ENCODE measurements at regions not wholly inside any gene's neighbourhood (a gene's known extent, or its start where the extent isn't known, plus 50 kb on each side); places are given as distances from the start of the nearest gene placed in this dataset.

GRCh38 chrX:137387646-137388045 is 178.3 kb upstream of the ZIC3 start:
- DNase-seq = no peak

DNA sequence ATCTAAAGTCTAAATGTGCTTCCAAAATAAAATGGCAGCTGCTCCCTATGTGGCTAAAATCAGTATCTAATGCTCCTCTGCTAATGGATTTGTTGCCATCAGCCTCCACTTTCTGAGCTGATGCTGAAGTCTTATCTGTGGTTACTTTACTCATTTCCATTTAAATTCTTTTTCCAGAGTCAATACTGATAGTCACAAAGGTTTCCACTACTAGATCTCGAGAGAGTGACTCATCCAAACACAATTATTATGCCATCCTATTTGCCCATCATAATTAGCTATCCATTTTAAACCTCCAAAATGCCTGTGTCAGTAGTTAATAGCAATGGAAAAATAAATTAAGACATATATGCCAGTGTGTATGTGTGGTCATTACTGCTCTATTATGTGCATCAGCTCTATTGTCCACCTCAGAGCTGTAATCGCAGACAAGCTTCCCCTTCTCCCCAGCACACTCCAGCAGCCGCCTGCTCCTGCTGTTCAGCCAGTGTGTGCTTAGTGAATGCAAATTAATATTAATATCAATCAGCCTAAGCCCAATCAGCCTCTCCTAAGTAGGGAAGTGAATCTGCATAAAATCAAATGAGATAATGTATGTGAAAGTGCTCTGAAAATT is 199.8 kb upstream of the ZIC3 start:
- no peak for DNase-seq

GRCh38 chrX:137363559-137363958 is 202.4 kb upstream of the ZIC3 start:
- no peak for DNase-seq

GRCh38 chrX:137362583-137362982 is 203.3 kb upstream of the ZIC3 start:
- no peak for DNase-seq

DNA sequence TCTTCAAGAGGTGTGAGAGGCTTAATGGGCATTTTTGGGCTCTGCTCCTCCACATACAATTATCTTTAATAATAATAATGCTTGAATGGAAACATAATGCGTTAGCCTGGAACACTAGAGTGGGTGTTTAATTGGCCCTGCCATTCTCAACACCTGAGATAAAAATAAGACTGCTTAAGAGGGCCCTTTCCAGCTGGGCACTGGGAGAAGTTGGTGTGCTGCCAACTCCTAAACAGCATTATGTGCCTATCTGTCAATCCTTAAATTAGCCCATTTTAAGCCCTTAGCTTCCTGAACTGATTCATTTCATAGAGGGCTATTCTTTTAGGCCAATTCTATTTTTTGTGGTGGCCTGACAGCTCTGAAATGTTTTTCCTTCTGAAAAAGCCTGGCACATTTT is 211.1 kb upstream of the ZIC3 start:
- DNase-seq = no peak

GRCh38 chrX:137353404-137353803 is 212.5 kb upstream of the ZIC3 start:
- DNase-seq = no peak

DNA sequence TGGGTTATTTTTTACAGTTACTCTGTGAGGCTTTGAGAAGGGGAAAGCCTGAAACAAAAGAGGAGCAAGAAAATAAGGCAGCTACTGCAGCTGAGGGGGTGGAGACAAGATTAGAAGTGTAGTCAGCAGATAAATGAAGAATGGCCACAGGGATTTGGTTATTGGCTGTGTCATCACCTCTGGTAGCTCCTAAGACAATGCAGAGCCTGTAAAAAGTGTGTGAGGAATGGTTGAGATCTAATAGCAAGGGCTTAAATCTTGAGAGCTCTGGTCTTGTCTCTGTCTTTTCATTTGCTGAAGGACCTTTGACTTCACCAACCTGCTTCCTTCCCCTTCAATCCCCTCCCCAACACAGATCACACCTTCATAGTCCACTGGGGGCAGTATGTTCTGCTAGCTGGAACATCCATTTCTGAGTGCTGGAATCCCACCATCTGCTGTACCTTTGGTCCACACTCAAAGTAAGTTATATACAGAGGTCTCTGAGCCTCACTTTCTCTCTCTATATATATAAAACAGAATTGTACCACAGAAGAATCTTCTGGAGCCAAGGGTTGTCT is 213.7 kb upstream of the ZIC3 start:
- DNase-seq = no peak

GRCh38 chrX:137342969-137343368 is 223.0 kb upstream of the ZIC3 start:
- no peak for DNase-seq

- DNase-seq = no peak
These were observed 252.3 kb upstream of the ZIC3 start for GRCh38 chrX:137313627-137314026.

GRCh38 chrX:137305404-137305803 is 260.5 kb upstream of the ZIC3 start:
- no peak for DNase-seq

GRCh38 chrX:137297167-137297566 is 263.4 kb upstream of the GPR101 start:
- no peak for DNase-seq

DNA sequence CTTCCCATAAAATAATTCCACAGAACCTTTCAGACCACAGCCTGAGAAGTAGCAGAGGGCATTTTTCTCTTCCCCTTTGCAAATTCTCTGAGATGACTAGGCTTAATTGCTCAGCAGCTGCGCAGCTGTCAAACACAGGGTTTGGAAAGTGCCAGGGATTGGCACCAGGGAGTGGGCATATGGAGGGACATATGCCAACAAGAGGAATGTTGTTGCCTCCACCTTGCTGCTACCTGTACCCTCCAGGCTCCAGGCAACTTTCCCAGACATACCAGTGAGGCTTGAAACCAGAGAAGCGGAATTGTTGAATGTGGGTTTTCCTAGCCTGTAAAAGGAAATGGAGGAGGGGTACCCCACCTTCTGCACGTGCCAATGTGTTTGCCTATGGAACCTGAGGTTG is 256.2 kb upstream of the GPR101 start:
- no peak for DNase-seq

- DNase-seq = no peak
These were observed 253.4 kb upstream of the GPR101 start for GRCh38 chrX:137287191-137287590.

DNA sequence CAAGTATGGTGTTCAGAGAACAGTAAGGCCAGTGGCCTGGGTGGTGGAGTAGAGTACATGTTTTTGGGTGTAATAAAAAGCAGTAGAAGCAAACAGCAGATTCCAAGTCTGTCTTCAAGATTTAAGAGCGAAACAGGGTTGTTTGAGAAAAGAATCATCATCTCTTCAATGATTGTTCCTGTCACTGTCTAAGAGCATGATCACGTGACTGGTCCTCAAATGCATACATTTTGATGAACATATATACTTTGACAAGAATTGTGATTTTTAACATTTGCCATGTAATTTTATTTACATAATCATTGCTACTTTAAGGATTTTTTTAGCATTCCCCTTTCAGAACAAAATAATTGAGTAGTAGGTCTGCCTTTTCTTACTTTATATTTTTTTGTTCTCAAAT is 252.6 kb upstream of the GPR101 start:
- no peak for DNase-seq

- no peak for DNase-seq
These were observed 245.0 kb upstream of the GPR101 start for GRCh38 chrX:137278825-137279224.

- DNase-seq = no peak
These were observed 229.6 kb upstream of the GPR101 start for GRCh38 chrX:137263374-137263773.

DNA sequence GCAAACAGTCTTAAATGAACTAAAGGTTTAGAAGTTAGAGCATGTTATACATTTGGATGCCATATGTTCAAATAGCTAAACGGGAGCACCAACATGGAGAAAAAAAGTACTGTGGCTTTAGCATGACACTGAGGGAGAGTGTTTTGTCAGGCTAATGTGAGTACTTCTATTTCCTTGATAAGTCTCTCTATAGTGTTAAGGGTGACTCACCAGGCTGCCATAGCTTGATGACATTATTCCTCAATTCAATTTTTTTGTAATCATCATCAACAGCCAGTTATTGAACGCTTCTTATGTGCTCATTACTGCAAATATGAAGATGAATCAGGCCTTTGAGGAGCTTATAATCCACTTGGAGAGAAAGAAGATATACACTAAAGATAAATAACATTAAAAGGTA is 211.4 kb upstream of the GPR101 start:
- DNase-seq = no peak

DNA sequence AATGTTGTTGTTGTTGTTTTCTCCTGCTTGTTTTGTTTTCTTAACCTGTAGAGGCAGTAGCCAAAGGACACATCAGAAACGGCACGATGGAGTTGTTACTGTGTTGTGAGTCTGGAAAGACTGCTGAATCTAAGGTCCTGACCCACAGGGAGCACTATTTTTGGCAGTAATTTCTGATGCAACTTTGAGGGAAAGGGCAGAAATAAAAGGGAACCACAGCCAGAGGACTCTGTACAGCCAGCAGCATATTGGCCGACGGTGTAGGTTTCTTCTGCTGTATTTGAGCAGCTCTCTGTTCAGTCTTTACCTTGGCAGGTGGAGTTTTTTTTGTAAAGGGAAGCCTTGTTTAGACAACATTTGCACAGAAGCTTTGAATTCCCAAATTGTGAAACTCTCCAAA is 203.0 kb upstream of the GPR101 start:
- no peak for DNase-seq

- DNase-seq = no peak
These were observed 201.0 kb upstream of the GPR101 start for GRCh38 chrX:137234651-137235402.

DNA sequence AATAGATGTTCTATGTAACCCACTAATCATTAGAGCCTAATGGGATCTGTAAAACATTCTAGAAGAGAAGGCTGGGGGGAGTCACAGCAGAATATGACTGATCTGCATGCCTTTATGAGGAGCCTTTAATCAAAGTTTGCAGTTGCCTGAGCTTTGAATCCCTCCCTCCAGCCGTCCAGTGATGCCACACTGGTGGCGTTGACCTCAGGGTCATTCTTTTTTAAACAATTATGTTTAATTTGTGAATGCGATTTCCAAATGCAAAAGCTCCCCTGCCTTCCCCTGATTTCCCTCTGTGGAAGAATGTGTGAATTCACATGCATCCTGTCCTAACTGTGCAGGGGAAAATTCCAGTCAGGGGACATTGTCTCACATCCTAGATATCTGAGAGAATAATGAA is 199.7 kb upstream of the GPR101 start:
- DNase-seq = no peak

DNA sequence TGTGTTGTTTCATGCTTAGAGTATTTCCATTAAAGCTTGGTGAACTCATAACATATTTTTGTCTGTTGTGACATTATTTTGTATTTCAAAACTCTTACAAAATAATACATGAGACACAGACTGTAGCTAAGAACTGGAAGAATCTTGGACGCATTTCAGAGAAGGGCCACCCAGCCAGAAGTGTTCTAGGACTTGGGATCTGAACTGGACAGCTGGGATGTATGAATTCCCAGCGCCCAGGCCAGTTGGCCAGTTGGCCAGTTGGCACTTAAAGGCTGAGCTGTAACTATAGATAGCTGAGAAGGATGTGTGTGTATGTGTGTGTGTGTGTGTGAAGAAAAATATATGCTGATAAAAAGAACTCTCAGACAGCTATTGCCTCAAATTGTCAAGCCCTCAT is 193.4 kb upstream of the GPR101 start:
- DNase-seq = no peak

GRCh38 chrX:137215467-137215866 is 181.7 kb upstream of the GPR101 start:
- no peak for DNase-seq

DNA sequence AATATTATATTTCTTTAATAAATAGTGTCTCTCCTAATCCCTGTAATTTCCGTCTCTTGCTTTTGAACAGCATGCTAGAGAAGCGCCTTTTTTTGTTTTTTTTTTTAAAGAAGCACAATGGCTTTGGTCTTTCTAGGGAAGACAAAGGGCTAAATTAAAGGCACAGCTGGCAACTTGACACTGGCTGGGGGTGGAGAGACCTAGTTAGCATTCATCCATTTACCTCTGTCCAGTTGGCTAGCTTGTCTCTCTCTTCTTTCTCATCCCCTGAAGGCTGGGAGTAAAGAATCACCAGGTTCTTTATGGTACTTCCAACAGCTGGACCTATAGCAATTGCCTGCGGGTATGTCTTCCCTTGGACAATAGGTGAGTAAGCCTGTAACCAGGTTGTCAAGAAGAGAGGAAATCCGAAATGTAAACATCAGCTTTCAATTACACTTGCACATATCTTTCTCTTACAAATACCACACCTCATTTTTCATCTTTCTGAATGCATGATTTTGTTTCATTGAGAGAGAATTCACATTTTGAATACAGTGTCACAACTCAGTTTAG is 178.4 kb upstream of the GPR101 start:
- DNase-seq = no peak
